Motor neuron (in vitro differentiated cells): ENCODE measurements at regions not wholly inside any gene's neighbourhood (a gene's known extent, or its start where the extent isn't known, plus 50 kb on each side); places are given as distances from the start of the nearest gene placed in this dataset.
"Not testable (repeated sequence)": the region's sequence is repeated elsewhere in the genome, so short reads cannot be mapped to it uniquely, and the experiment has no call there.

Experiments
- ATAC-seq, 8 experiments: fragments of 200-7000 bp; cut with Tn5 transposase; replicated peaks in 6 of 8; 2 replicates each; pipeline ENCODE4 v1.8.0; 2021; ENCODE audit warnings: mild to moderate bottlenecking in 8 of 8, moderate library complexity in 8 of 8
- H3K27ac ChIP-seq, 2 donors: fragments of 250-450 bp; sonication (Bioruptor Pico); 2 replicates each; pipeline ENCODE4 v1.9.0; 2021; ENCODE audit warnings: antibody characterized with exemption in 2 of 2, mild to moderate bottlenecking in 2 of 2, moderate library complexity in 1 of 2
- H3K4me1 ChIP-seq, 2 donors: fragments of 250-450 bp; sonication (Bioruptor Pico); replicated peaks in 1 of 2; 2 replicates each; pipeline ENCODE4 v1.6.1; 2021; ENCODE audit warnings: antibody characterized with exemption in 2 of 2, mild to moderate bottlenecking in 2 of 2, moderate library complexity in 1 of 2
- H3K4me3 ChIP-seq, 5 donors: fragments of 250-450 bp; sonication (Bioruptor Pico); 2 replicates each; pipeline ENCODE4 v1.9.0; 2021; ENCODE audit warnings: antibody characterized with exemption in 5 of 5, mild to moderate bottlenecking in 5 of 5, moderate library complexity in 4 of 5
- WGBS, 10 experiments: fragments of 450-650 bp; shearing (Covaris generic); methylation state at CpG; one replicate each; pipeline ENCODE4 v1.0.0; 2022; 5-methylcytosine and 5-hydroxymethylcytosine counted together
- in situ Hi-C, 9 experiments: fragments of 400-800 bp; cut with MboI; loops; one replicate each; pipeline ENCODE4 v1.15.0; 2021; ENCODE audit warnings: low sequenced_read_pairs in 9 of 9, low pct_unique_long_range_greater_than_20kb in 2 of 9; ENCODE audit not compliant: unreplicated experiment in 9 of 9

DNA sequence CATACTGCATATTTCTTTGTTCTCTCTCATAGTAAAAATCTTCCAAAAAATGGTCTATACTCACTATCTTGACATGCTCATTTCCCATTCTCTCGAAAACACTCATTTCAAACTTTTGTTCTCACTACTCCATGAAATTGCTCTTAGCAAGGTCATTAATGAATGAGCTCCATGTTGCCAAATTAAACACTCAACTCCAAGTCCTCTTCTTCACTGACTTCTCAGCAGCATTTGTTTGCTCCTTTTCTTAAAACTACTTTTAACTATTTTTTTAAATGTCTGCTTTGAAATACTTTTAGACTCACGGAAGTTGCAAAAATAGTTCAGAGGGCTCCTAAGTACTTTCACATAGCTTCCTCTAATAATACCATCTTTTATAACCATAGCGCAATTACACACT is 274.0 kb upstream of the PREP start:
- ATAC-seq, result no peak
- H3K4me3 ChIP-seq, result no peak overlapping the region
- 63 to 100% (median 88%) methylated on average over 2 to 3 of the region's 3 CpGs for WGBS, 10 experiments
- H3K27ac ChIP-seq, result no peak overlapping the region
- H3K4me1 ChIP-seq, result no peaks in the 10 kb centered on the region
- in situ Hi-C loops, result no loop called here

DNA sequence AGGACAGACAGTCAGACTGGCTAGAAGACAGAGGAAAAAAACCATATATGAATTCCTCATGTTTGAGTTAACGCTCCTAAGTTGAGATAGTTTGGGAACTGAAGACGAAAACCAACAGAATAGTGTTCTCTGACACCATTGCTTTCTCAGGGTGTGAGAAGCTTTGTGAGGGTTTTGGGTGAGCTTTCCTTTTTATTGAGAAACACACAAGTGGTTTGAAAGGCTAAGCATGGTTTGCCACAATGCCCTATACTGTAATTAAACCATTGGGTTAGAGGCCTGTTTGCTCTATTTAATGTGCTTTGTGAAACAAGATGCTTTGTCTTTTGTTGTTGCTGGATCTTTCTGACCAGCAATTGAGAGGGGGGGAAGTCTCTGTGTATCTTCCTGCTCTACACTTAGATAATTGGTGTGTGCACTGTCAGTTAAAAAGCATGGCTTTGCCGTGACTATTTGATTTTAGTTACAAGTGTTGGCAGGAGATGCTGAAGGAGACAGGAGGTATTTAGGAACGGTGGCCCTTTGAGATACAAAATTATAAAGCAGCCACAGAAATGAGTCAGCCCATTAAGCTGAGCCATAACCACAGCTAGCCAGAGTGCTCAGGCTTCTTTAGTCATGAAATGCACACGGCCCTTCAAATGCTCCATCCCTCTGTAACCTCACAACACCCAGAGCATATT is 273.0 kb upstream of the PREP start:
- ATAC-seq, result peak in 3 of 8 experiments; percentile 45 to 92 (median 92)
- Histone ChIP-seq H3K4me3 (no peak overlapping the region), H3K4me1 (no peaks in the 10 kb centered on the region), H3K27ac (no peak overlapping the region)
- WGBS, 10 experiments, result 11 to 83% (median 54%) methylated on average over 1 to 5 of the region's 5 CpGs
- in situ Hi-C loops, result no loop called here

DNA sequence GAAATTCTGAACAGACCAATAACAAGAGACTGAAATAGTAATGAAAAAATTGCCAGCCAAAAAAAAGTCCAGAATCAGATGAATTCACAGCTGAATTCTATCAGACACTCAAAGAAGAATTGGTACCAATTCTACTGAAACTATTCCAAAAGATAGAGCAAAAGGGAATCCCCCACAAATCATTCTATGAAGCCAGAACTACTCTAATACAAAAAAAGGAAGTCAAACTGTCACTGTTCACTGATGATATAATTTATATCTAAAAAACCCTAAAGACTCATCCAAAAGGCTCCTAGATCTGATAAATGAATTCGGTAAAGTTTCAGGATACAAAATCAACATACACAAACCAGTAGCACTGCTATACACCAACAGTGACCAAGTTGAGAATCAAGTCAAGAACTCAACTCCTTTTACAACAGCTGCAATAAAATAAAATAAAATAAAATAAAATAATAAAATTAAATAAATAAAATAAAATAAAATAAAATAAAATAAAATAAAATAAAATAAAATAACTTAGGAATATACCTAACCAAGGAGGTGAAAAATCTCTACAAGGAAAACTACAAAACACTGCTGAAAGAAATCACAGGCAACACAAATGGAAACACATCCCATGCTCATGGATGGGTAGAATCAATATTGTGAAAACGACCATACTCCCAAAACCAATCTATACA is 270.1 kb upstream of the PREP start:
- H3K27ac ChIP-seq, ATAC-seq, H3K4me1 ChIP-seq, in situ Hi-C loops, H3K4me3 ChIP-seq: not testable (repeated sequence)
- 49 to 100% (median 95%) methylated on average over 1 to 2 of the region's 2 CpGs; no CpG with 5 or more reads in 1 of the 10 experiments for WGBS, 10 experiments

DNA sequence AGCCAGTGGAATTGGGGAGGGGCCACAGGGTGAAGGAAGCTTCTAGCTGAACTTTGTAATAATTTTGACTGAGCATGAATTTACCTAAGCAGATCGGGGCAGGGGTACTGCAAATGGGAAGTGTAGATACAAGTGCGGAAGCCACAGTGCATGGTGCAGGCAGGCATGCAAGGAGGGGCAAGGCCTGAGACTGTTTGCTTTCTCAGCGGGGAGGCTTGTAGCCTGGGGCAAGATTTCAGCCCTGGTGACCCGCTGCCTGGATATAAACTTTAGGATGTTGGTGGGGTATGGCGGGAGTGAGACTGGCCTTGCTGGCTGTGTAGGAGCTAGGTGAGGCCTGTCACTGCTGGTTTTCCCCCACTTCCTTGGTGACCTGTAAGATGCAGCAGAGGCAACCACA is 266.4 kb upstream of the PREP start:
- ATAC-seq, result no peak
- WGBS, 10 experiments, result 60 to 94% (median 74%) methylated on average over 1 to 4 of the region's 5 CpGs; no CpG with 5 or more reads in 5 of the 10 experiments
- H3K27ac ChIP-seq, result no peak overlapping the region
- H3K4me3 ChIP-seq, result no peak overlapping the region
- H3K4me1 ChIP-seq, result no peaks in the 10 kb centered on the region
- in situ Hi-C loops, result no loop called here

DNA sequence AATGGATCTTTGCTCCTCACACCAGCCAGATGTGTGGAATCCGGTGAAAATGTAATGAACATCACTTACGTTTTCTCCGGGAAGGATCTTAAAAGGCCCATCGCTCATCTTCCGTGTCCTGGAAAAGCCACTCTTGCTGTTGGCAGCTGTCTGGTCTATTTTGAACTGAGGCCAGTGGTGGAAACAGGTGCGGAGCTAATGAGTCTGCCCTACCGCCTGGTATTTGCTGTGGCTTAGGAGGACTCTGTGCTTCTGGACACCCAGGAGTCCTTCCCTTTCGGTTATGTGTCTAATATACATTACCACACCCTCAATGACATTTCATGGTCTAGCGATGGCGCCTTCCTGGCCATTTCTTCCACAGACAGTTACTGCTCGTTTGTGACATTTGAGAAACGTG is 264.2 kb upstream of the PREP start:
- no peaks in the 10 kb centered on the region for H3K4me1 ChIP-seq
- in situ Hi-C loops, result no loop called here
- H3K27ac ChIP-seq, result no peak overlapping the region
- no peak for ATAC-seq
- WGBS, 10 experiments, result 71 to 100% (median 90%) methylated on average over 1 to 11 of the region's 12 CpGs; no CpG with 5 or more reads in 1 of the 10 experiments
- no peak overlapping the region for H3K4me3 ChIP-seq

DNA sequence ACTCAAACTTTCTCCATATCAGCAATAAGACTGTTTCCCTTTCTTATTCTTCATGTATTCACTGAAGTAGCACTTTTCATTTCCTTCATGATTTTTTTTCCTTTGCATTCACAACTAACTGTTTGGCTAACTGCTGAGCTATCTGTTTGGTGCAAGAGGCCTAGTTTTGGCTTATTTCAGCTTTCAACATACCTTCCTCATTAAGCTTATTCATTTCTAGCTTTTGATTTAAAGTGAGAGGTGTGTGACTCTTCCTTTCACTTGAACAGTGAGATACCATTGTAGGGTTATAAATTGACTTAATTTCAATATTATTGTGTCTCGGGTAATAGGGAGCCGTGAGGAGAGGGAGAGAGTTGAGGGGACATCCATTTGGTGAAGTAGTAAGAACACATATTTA is 262.0 kb upstream of the PREP start:
- no peak overlapping the region for H3K27ac ChIP-seq
- WGBS, 10 experiments, result 36 to 71% (median 59%) methylated on average over 2 of the region's 2 CpGs; no CpG with 5 or more reads in 6 of the 10 experiments
- ATAC-seq, result no peak
- in situ Hi-C loops, result no loop called here
- H3K4me3 ChIP-seq, result no peak overlapping the region
- no peaks in the 10 kb centered on the region for H3K4me1 ChIP-seq

DNA sequence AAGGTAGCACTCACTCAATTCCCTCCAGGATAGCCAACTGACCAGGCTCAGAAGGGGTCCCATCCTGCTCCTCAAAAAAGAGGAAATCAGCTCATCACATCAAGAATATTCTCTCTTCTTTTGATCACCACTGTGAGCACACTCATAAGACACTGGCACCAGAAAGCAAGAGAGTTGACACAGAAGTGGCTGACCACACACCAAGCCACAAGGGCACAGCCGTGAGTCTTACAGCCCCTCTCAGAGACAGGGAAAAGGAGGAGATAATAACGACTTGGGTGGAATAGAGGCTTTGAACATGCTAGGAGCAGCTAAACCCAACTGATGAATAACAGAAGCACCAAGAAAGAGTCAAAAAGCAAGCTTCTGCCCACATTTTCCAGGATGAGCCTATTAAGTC is 249.1 kb upstream of the PREP start:
- Histone ChIP-seq H3K27ac (no peak overlapping the region), H3K4me1 (no peaks in the 10 kb centered on the region), H3K4me3 (no peak overlapping the region)
- ATAC-seq, result no peak
- 80 to 100% (median 97%) methylated on average over 1 to 2 of the region's 2 CpGs; no CpG with 5 or more reads in 4 of the 10 experiments for WGBS, 10 experiments
- in situ Hi-C loops, result no loop called here

DNA sequence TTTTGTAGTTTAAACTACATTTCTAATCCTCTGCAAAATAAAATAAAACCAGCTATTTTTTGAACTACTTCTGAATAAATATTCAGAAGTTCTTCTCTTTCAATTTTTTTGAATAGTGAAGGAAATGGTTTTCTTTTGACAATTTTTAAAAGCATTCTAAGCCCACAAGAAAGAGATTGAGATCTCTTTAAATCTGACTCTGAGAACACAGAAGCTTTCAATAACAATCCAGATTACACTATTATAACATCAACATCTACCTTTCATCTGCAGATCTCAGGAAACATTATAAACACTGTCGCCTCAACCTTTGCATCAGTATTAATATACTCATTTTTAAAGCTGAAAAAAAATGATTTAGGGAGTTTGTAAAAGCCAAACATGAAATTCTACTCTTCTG is 247.5 kb upstream of the PREP start:
- WGBS, 10 experiments, result 64 to 100% (median 89%) methylated on average over 1 of the region's 1 CpG; no CpG with 5 or more reads in 2 of the 10 experiments
- Histone ChIP-seq H3K4me1 (no peaks in the 10 kb centered on the region), H3K27ac (no peak overlapping the region), H3K4me3 (no peak overlapping the region)
- ATAC-seq, result no peak
- in situ Hi-C loops, result no loop called here

DNA sequence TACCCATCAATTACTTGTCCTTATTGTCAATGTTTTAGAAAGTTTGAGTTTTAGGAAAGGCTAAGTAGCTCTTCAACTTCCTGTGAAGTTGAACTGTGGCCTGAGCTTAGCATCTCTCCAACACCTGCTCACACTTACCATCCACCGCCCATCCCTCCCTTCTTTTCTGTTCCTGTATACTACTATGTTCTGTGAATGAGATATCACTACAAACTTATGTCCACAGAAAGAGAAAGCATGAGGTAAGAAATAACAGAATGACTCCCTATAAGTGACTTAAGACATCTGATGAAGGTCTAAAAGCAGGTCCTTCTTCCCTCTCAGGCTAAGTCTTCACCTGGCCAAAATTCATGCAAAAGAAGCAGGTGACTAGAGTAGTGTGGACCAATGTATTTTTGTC is 246.3 kb upstream of the PREP start:
- ATAC-seq, result no peak
- in situ Hi-C loops, result no loop called here
- H3K4me3 ChIP-seq, result no peak overlapping the region
- H3K4me1 ChIP-seq, result no peaks in the 10 kb centered on the region
- H3K27ac ChIP-seq, result no peak overlapping the region
- 67 to 100% (median 100%) methylated on average over 1 of the region's 1 CpG; no CpG with 5 or more reads in 3 of the 10 experiments for WGBS, 10 experiments

DNA sequence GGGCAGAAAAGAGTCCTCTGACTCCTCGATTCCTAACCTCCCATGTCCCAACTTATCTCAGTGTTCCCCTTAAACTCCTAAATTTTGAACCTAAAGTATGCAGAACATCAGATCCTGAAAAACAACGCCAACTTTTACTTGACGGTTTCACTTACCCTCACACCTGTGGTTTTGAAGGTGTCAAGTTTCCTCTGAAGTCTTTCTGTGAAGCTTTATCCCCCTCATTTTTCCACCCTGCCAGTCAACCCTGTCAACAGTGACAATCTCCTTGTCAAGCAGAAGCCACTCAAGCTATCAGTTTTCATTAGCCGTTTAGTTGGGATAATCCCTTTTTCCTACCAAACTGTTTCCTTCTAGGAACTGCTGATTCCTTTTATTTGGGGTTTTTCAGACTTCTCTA is 245.4 kb upstream of the PREP start:
- H3K4me3 ChIP-seq, result no peak overlapping the region
- in situ Hi-C loops, result no loop called here
- H3K27ac ChIP-seq, result no peak overlapping the region
- H3K4me1 ChIP-seq, result no peaks in the 10 kb centered on the region
- 31 to 96% (median 83%) methylated on average over 1 to 4 of the region's 4 CpGs for WGBS, 10 experiments
- no peak for ATAC-seq

DNA sequence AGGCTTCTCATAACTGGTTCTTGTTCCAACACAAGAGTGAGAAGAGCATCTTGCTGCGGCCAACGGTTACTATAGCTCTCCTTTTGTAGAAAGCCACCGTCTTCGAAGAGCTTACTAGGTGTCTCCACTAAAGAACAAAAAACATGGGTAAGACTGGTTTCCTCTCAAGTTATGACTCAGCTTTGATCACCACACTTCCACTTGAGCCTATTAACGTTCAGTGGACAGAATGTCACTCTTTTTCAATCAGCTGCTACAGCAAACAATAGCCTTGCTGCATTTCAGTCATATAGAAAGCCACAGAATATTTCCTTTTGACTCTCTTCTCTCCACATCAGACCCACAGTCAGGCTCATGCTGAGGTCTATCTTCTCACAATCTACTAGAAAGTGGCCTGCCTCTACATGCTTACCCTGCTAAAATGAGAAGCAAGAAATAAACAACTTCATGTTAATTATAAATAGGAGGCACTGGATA is 243.5 kb upstream of the PREP start:
- in situ Hi-C loops, result no loop called here
- no peaks in the 10 kb centered on the region for H3K4me1 ChIP-seq
- H3K27ac ChIP-seq, result no peak overlapping the region
- no peak for ATAC-seq
- H3K4me3 ChIP-seq, result no peak overlapping the region
- WGBS, 10 experiments, result 40 to 100% (median 81%) methylated on average over 1 to 5 of the region's 5 CpGs; no CpG with 5 or more reads in 4 of the 10 experiments

DNA sequence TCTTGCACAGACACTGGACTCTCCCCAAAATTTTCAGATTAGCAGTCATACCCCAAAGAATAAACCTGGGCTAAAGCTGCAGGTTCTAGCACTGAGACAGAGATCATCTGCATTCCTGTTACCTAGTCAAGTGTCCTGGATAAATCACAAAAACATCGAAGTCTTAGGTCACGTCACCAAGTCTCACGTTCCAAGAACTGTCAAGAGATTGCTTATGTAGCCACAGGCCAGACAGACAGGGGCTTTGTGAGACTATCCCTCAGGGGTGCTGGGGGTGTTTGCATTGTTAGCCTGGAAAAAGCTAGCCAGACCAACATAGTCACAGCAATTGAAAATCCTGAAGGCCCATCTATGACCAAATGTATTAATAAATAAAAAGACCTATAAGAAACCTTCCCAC is 243.1 kb upstream of the PREP start:
- Histone ChIP-seq H3K4me1 (no peaks in the 10 kb centered on the region), H3K4me3 (no peak overlapping the region), H3K27ac (no peak overlapping the region)
- in situ Hi-C loops, result no loop called here
- 60 to 100% (median 89%) methylated on average over 1 to 3 of the region's 3 CpGs; no CpG with 5 or more reads in 2 of the 10 experiments for WGBS, 10 experiments
- ATAC-seq, result no peak

DNA sequence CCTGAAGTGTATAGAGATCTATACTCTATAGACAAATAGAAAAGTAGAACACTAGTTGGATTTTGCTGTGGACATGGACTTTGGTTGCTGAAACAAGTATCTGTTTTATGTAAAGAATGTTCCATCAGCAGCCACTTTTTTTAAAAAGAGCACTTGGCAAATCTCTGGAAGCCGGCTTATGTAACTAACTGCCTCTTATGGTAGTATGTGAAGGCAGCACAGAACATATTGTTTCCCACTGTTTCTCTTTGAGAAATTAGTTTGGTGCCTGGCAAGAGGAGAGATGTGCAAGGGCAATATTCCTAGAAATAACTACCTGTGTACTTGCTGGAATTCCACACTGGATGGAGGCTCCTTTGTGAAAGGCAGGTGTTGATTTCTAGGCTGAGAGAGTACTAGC is 242.3 kb upstream of the PREP start:
- Histone ChIP-seq H3K4me3 (no peak overlapping the region), H3K4me1 (no peaks in the 10 kb centered on the region), H3K27ac (no peak overlapping the region)
- 0 to 100% (median 100%) methylated on average over 1 of the region's 1 CpG; no CpG with 5 or more reads in 1 of the 10 experiments for WGBS, 10 experiments
- in situ Hi-C loops, result no loop called here
- no peak for ATAC-seq
